ENCODE measurements at regions not wholly inside any gene's neighbourhood (a gene's known extent, or its start where the extent isn't known, plus 50 kb on each side); places are given as distances from the start of the nearest gene placed in this dataset.

Small RNA genes in the stretch of these regions (small RNA-seq; reads per million reads assigned to genes)
- gene RN7SKP157 (0 reads per million in 2 donors), gene RNU6-913P (0 reads per million in 2 donors)

Data from testis (tissue), 2 donors.